BJ (cell line): ENCODE measurements at regions not wholly inside any gene's neighbourhood (a gene's known extent, or its start where the extent isn't known, plus 50 kb on each side); places are given as distances from the start of the nearest gene placed in this dataset.

Experiments used
- CTCF ChIA-PET: fragments of 350-600 bp; formaldehyde crosslinking; extraction: SDS; loops from one replicate; lab custom pipeline; 2021; ENCODE audit warnings: antibody characterized with exemption, inconsistent platforms; lab: Yijun Ruan, JAX
- POLR2A ChIA-PET: fragments of 300-600 bp; sonication (Branson Sonifier 250); formaldehyde crosslinking; extraction: SDS; loops from one replicate; lab custom pipeline; 2021; ENCODE audit warnings: antibody characterized with exemption; lab: Charles Lee
- DNase-seq: peaks from one replicate; pipeline ENCODE4 v3.0.0-alpha.2; 2011; ENCODE audit warnings: low read depth
- H3K27me3 ChIP-seq: 2 replicates; pipeline ENCODE4 v1.6.0; 2011; ENCODE audit warnings: low read length; ENCODE audit not compliant: control insufficient read depth, insufficient read depth
- H3K36me3 ChIP-seq: 2 replicates; pipeline ENCODE4 v1.5.1; 2011; ENCODE audit warnings: low read length; ENCODE audit not compliant: control insufficient read depth, insufficient read depth
- H3K4me3 ChIP-seq: 2 replicates; pipeline ENCODE4 v1.5.1; 2011; ENCODE audit warnings: low read depth, mild to moderate bottlenecking, control low read depth, low read length
- CTCF ChIP-seq: IDR thresholded peaks from 2 replicates; pipeline ENCODE4 v1.5.1; 2011; ENCODE audit warnings: low read depth, mild to moderate bottlenecking, control low read depth, inconsistent platforms, low read length, moderate library complexity; ENCODE audit not compliant: insufficient read depth

DNA sequence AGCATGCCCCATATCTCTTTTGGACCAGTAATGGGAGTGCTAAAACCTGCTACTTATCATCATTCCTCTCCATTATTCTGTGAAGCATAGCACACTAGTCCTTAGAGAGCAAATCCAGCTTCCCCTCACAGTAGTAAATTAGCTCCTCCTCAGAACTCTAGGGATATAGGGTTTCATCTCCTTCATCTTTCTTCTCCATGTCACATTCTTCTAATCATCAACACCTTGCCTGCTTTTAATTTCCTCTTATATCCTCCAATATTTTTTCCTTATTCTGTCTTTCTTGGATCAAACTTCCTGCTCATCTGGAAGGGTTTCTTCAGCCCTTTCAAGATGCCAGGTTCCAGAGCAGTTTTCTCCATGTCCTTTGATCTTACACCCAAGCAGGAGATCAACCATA, 321.4 kb upstream of the ACVR2A start:
- no peaks in the 10 kb centered on the region for H3K27me3 ChIP-seq
- no peak for TF ChIP-seq CTCF
- ChIA-PET POLR2A (no interaction called here), CTCF (no interaction called here)
- H3K4me3 ChIP-seq: no peak overlapping the region
- no peak for DNase-seq
- H3K36me3 ChIP-seq: no peaks in the 10 kb centered on the region

DNA sequence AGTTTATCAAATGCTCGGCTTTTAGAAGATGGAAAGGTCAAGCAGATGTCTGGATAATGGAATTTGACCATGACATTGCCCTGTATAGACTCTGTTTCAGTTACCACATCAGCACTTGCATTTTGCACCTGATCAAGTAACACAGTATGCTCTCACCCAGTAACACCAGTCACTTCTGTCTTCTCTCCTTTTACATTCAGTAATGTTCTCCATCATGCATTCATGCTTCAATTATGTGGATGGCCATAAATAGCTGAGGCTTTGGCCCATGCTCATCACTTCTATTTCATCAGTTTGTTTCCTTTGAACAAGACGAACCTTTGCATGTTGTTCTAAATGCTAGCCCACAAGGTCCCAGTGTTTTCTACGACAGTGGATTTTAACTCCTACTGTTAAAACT, 322.9 kb upstream of the ACVR2A start:
- H3K27me3 ChIP-seq: no peaks in the 10 kb centered on the region
- no peak for DNase-seq
- H3K36me3 ChIP-seq: no peaks in the 10 kb centered on the region
- CTCF ChIA-PET: interaction anchor here (1.5 kb wide), 1 partner anchor 15 kb away, joined by 4 read pairs; no protein-coding TSS in a partner anchor
- no peak overlapping the region for H3K4me3 ChIP-seq
- POLR2A ChIA-PET: no interaction called here
- no peak for TF ChIP-seq CTCF

- H3K4me3 ChIP-seq: no peak overlapping the region
- DNase-seq: no peak
- no peaks in the 10 kb centered on the region for H3K27me3 ChIP-seq
- POLR2A ChIA-PET: no interaction called here
- TF ChIP-seq CTCF: no peak
- H3K36me3 ChIP-seq: no peaks in the 10 kb centered on the region
- CTCF ChIA-PET: interaction anchor here (1.5 kb wide), 1 partner anchor 14 kb away, joined by 4 read pairs; no protein-coding TSS in a partner anchor
Observed at GRCh38 chr2:147520817-147521216, 324.0 kb upstream of the ACVR2A start.

DNA sequence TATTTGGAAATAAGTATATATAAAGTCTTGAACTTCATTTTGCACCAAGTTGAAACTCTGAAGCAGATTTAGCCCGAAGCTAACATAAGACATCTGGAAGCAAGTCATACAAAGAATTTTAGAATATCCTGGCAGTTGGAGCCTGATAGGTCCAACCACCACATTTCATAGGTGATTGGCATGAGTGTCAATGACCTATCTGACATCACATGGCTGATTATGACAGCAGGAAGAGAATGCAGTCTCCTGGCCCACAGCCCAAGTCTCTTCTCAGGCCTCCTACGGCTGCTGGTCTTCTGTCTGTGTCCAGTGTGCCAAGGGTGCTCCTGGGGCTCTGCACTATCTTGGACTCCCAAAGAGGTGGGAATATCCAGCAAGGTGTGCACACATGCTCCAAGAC, 325.7 kb upstream of the ACVR2A start:
- POLR2A ChIA-PET: no interaction called here
- no peak overlapping the region for H3K4me3 ChIP-seq
- CTCF ChIA-PET: no interaction called here

DNA sequence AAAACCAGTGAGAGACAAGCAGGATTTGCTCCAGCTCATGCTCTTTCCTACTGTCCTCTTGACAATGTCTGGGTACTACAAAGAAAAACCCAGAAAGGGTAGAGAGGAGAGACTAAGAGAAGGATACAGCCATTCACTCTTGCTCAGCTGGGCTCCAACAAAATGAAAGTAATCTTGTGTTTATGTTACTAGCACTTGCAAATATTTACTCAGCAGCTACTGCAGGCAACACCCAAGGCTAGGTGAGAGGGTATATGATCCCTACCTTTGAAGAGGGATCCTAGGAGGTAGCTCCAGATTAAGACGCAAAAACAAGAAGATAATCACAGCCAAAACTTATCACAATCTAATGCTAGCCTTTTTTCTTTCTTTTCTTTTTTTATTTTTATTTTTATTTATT, 329.6 kb upstream of the ACVR2A start:
- no peaks in the 10 kb centered on the region for H3K36me3 ChIP-seq
- no peak for DNase-seq
- no peaks in the 10 kb centered on the region for H3K27me3 ChIP-seq
- POLR2A ChIA-PET: no interaction called here
- H3K4me3 ChIP-seq: no peak overlapping the region
- TF ChIP-seq CTCF: no peak
- CTCF ChIA-PET: no interaction called here

More for the DNA sequence above, 325.7 kb upstream of the ACVR2A start:
- Histone ChIP-seq H3K36me3 (no peaks in the 10 kb centered on the region), H3K27me3 (no peaks in the 10 kb centered on the region)
- TF ChIP-seq CTCF: no peak
- DNase-seq: no peak
